ENCODE measurements at regions not wholly inside any gene's neighbourhood (a gene's known extent, or its start where the extent isn't known, plus 50 kb on each side); places are given as distances from the start of the nearest gene placed in this dataset.

DNA sequence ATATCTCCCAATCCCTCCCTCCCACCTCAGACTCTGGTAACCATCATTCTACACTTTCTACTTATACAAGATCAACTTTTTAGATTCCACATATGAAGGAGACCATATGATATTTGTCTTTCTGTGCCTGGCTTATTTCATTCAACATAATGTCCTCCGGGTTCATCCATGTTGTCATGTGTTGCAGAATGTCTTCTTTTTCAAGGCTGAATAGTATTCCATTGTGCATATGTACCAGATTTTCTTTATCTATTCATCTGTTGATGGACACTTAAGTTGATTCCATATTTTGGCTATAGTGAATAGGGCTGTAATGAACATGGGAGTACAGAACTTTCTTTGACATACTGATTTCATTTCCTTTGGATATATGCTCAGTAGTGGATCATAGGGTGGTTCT lies 78.9 kb upstream of the MAP1B start:
- H4K20me1 ChIP-seq (ENCODE audit: low read depth, low read length), result no peaks in the 10 kb centered on the region
- H3K27ac ChIP-seq (ENCODE audit: low read depth, low read length), result no peak overlapping the region
- no peak overlapping the region for H3K9ac ChIP-seq (ENCODE audit: low read length)
- H3K4me2 ChIP-seq (ENCODE audit: low read depth, low read length, poor library complexity, severe bottlenecking), result no peak overlapping the region
- H3K27me3 ChIP-seq (ENCODE audit: low read length), result no peaks in the 10 kb centered on the region
- H3K9me3 ChIP-seq (ENCODE audit: insufficient read depth, low read length), result no peaks in the 10 kb centered on the region
- H3K4me3 ChIP-seq (ENCODE audit: insufficient read depth, low read length, poor library complexity, severe bottlenecking), result no peak overlapping the region
- H3K36me3 ChIP-seq (ENCODE audit: low read length), result no peaks in the 10 kb centered on the region
- no peaks in the 10 kb centered on the region for H3F3A ChIP-seq (ENCODE audit: insufficient read depth)
- TF ChIP-seq EZH2phosphoT487 (conservative IDR thresholded peaks at IDR 0.05; ENCODE audit: low read length), result no peak
- TF ChIP-seq, protein P1, sequence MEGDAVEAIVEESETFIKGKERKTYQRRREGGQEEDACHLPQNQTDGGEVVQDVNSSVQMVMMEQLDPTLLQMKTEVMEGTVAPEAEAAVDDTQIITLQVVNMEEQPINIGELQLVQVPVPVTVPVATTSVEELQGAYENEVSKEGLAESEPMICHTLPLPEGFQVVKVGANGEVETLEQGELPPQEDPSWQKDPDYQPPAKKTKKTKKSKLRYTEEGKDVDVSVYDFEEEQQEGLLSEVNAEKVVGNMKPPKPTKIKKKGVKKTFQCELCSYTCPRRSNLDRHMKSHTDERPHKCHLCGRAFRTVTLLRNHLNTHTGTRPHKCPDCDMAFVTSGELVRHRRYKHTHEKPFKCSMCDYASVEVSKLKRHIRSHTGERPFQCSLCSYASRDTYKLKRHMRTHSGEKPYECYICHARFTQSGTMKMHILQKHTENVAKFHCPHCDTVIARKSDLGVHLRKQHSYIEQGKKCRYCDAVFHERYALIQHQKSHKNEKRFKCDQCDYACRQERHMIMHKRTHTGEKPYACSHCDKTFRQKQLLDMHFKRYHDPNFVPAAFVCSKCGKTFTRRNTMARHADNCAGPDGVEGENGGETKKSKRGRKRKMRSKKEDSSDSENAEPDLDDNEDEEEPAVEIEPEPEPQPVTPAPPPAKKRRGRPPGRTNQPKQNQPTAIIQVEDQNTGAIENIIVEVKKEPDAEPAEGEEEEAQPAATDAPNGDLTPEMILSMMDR (IDR thresholded peaks at IDR 0.05; ENCODE audit: insufficient read depth, low read length, poor library complexity, severe bottlenecking), result no peak
- no peaks in the 10 kb centered on the region for H3K9me2 ChIP-seq (replicated peaks; ENCODE audit: insufficient read depth, low read length)
- no peak overlapping the region for H2AFZ ChIP-seq (ENCODE audit: low read depth, low read length, severe bottlenecking)
- no peaks in the 10 kb centered on the region for H3K79me2 ChIP-seq (ENCODE audit: insufficient read depth, low read length)

DNA sequence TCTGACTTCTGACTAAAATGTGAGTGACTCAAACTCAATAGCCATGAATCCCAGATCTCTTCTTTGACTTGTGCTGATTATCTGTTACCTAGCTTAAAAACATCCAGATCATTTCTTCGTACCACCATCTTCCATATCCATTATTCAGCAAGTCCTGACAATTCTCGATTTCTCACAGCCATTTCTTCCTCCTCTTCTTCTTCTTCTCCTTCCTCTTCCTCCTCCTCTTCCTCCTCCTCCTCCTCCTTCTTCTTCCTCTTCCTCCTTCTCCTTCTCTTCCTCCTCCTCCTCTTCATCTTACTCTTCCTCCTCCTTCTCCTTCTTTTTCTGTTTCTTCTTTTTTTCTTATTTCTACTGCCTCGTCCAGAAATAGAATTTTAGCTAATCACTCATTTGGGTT lies 77.0 kb upstream of the MAP1B start:
- no peaks in the 10 kb centered on the region for H3K9me3 ChIP-seq (ENCODE audit: insufficient read depth, low read length)
- H3K4me2 ChIP-seq (ENCODE audit: low read depth, low read length, poor library complexity, severe bottlenecking), result no peak overlapping the region
- no peaks in the 10 kb centered on the region for H4K20me1 ChIP-seq (ENCODE audit: low read depth, low read length)
- H2AFZ ChIP-seq (ENCODE audit: low read depth, low read length, severe bottlenecking), result no peak overlapping the region
- H3K9me2 ChIP-seq (replicated peaks; ENCODE audit: insufficient read depth, low read length), result no peaks in the 10 kb centered on the region
- no peak overlapping the region for H3K9ac ChIP-seq (ENCODE audit: low read length)
- H3K27ac ChIP-seq (ENCODE audit: low read depth, low read length), result no peak overlapping the region
- H3K4me3 ChIP-seq (ENCODE audit: insufficient read depth, low read length, poor library complexity, severe bottlenecking), result no peak overlapping the region
- TF ChIP-seq, protein P1 (IDR thresholded peaks at IDR 0.05; ENCODE audit: insufficient read depth, low read length, poor library complexity, severe bottlenecking), result no peak
- no peak for TF ChIP-seq EZH2phosphoT487 (conservative IDR thresholded peaks at IDR 0.05; ENCODE audit: low read length)
- H3K79me2 ChIP-seq (ENCODE audit: insufficient read depth, low read length), result no peaks in the 10 kb centered on the region
- H3K36me3 ChIP-seq (ENCODE audit: low read length), result no peaks in the 10 kb centered on the region
- H3K27me3 ChIP-seq (ENCODE audit: low read length), result no peaks in the 10 kb centered on the region
- no peaks in the 10 kb centered on the region for H3F3A ChIP-seq (ENCODE audit: insufficient read depth)

- Histone ChIP-seq H2AFZ (ENCODE audit: low read depth, low read length, severe bottlenecking) (no peak overlapping the region), H3K27me3 (ENCODE audit: low read length) (no peaks in the 10 kb centered on the region), H3K79me2 (ENCODE audit: insufficient read depth, low read length) (no peaks in the 10 kb centered on the region), H3K36me3 (ENCODE audit: low read length) (no peaks in the 10 kb centered on the region), H3K4me2 (ENCODE audit: low read depth, low read length, poor library complexity, severe bottlenecking) (no peak overlapping the region), H3K27ac (ENCODE audit: low read depth, low read length) (no peak overlapping the region), H3K9ac (ENCODE audit: low read length) (no peak overlapping the region), H3F3A (ENCODE audit: insufficient read depth) (no peaks in the 10 kb centered on the region), H3K9me3 (ENCODE audit: insufficient read depth, low read length) (no peaks in the 10 kb centered on the region), H3K9me2 (replicated peaks; ENCODE audit: insufficient read depth, low read length) (no peaks in the 10 kb centered on the region), H4K20me1 (ENCODE audit: low read depth, low read length) (no peaks in the 10 kb centered on the region), H3K4me3 (ENCODE audit: insufficient read depth, low read length, poor library complexity, severe bottlenecking) (no peak overlapping the region)
- no peak for TF ChIP-seq EZH2phosphoT487 (conservative IDR thresholded peaks at IDR 0.05; ENCODE audit: low read length)
- TF ChIP-seq, protein P1 (IDR thresholded peaks at IDR 0.05; ENCODE audit: insufficient read depth, low read length, poor library complexity, severe bottlenecking), result no peak
Measured at GRCh38 chr5:72032788-72033187, 74.5 kb upstream of the MAP1B start.

Data from SU-DHL-6 (cell line).